ENCODE measurements at regions not wholly inside any gene's neighbourhood (a gene's known extent, or its start where the extent isn't known, plus 50 kb on each side); places are given as distances from the start of the nearest gene placed in this dataset.

GRCh38 chr12:88645816-88646215, 65.5 kb upstream of the KITLG start:
- Mint-ChIP-seq H3K4me1 (peaks cover 9% of the 10 kb centered on the region), H3K9me3 (peaks cover 5% of the 10 kb centered on the region), H3K27me3 (ENCODE audit: low read depth) (no peaks in the 10 kb centered on the region), H3K36me3 (no peaks in the 10 kb centered on the region), H3K27ac (no peak overlapping the region), H3K4me3 (no peak overlapping the region)
- DNase-seq (ENCODE audit: low spot score in 2 of 2, unreplicated experiment in 2 of 2) = no peak
- TF ChIP-seq, protein P1, sequence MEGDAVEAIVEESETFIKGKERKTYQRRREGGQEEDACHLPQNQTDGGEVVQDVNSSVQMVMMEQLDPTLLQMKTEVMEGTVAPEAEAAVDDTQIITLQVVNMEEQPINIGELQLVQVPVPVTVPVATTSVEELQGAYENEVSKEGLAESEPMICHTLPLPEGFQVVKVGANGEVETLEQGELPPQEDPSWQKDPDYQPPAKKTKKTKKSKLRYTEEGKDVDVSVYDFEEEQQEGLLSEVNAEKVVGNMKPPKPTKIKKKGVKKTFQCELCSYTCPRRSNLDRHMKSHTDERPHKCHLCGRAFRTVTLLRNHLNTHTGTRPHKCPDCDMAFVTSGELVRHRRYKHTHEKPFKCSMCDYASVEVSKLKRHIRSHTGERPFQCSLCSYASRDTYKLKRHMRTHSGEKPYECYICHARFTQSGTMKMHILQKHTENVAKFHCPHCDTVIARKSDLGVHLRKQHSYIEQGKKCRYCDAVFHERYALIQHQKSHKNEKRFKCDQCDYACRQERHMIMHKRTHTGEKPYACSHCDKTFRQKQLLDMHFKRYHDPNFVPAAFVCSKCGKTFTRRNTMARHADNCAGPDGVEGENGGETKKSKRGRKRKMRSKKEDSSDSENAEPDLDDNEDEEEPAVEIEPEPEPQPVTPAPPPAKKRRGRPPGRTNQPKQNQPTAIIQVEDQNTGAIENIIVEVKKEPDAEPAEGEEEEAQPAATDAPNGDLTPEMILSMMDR (IDR thresholded peaks at IDR 0.05; ENCODE audit: unreplicated experiment) = no peak

DNA sequence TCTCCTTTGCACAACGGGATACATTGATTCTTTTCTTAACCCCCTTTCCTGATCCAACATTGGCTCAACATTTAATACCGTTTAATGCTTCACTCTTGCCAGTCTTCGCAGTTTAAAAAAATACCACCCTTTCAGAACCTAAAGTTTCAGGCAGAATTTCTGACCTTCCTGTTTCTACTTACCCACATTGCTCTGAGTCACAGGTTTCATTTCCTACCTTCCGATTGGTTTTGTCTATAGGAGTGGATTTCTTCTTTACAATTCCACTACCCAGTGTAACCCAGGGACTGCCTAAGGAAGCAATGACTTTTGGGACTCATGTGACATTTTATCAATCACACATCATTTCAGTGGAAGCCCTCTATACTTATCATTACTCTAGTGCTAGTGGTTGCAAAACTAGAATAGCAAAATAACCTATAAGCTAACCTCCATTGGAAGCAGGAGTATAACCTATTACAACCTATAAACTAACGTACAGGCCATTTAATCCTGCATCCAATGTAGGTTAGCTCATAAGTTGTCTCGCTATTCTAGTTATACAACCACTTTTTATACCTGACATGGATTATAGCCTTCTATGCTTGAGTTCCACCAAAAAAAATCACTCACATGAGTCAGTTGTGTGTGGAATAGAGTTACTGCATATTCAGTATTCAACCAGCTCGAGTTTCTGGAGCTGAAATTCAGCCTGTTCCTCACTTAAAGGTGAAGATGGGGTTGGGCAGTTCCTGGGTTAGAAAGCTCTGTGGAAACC, 64.9 kb upstream of the KITLG start:
- TF ChIP-seq, protein P1 (IDR thresholded peaks at IDR 0.05; ENCODE audit: unreplicated experiment) = no peak
- DNase-seq (ENCODE audit: low spot score in 2 of 2, unreplicated experiment in 2 of 2) = no peak
- Mint-ChIP-seq H3K4me1 (peaks cover 10% of the 10 kb centered on the region), H3K27ac (no peak overlapping the region), H3K9me3 (peaks cover 5% of the 10 kb centered on the region), H3K36me3 (no peaks in the 10 kb centered on the region), H3K27me3 (ENCODE audit: low read depth) (no peaks in the 10 kb centered on the region), H3K4me3 (no peak overlapping the region)

DNA sequence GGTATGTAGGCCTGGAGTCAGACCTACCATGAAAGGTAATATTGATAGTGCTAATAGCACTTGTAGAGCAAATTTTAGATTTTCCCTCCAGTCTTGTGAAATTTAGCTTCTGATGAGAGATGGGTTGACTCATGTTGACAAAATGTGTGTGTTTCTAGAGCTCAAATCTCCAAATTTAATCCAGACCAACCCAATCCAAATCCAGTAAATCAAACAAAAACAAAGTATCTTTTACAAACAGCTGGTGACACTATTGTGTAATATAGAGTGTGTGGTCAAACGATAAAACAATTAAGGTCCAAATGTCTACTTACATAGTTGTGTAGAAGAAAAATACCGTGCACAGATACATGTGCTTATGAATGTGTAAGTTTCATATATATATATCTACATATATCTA, 63.4 kb upstream of the KITLG start:
- Mint-ChIP-seq H3K9me3 (peaks cover 5% of the 10 kb centered on the region), H3K4me3 (no peak overlapping the region), H3K27ac (no peak overlapping the region), H3K36me3 (no peaks in the 10 kb centered on the region), H3K27me3 (ENCODE audit: low read depth) (no peaks in the 10 kb centered on the region), H3K4me1 (peaks cover 21% of the 10 kb centered on the region)
- TF ChIP-seq, protein P1 (IDR thresholded peaks at IDR 0.05; ENCODE audit: unreplicated experiment) = no peak
- DNase-seq (ENCODE audit: low spot score in 2 of 2, unreplicated experiment in 2 of 2) = no peak

DNA sequence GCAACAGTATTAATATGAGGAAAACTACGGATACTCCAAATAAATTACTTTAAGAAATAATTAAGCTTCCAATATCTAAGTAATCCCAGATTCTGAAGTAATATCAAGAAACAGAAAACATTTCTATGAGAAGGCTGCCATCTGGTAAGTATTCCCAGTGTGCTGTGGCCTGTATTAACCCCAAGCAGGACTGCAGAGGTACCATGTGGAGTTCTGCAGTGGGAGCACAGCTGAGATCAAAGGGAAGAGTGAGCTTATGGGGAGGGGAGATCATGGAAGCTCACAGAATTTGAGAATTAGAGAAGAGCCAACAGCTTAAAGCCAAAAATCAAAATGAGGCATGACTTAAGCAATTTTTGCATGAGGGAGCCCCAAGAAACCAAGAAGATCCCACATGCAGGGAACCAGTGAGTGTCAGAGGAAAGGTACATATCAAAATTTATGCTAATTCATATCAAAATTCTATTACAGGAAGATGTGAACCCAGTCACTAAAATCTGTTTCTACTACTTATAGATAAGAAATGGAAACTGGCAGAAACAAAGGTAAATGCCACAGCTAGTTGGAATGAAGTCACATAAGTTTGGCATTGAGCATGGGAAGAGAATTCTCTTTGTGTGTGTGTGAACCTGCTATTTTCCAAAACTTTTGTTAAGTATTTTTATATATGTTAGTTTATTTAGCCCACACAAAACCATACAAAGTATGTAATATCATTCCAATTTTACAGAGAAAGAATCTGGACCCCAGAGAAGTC, 62.6 kb upstream of the KITLG start:
- Mint-ChIP-seq H3K36me3 (no peaks in the 10 kb centered on the region), H3K4me1 (peaks cover 27% of the 10 kb centered on the region), H3K4me3 (no peak overlapping the region), H3K27ac (no peak overlapping the region), H3K9me3 (peaks cover 5% of the 10 kb centered on the region), H3K27me3 (ENCODE audit: low read depth) (no peaks in the 10 kb centered on the region)
- no peak for DNase-seq (ENCODE audit: low spot score in 2 of 2, unreplicated experiment in 2 of 2)
- TF ChIP-seq, protein P1 (IDR thresholded peaks at IDR 0.05; ENCODE audit: unreplicated experiment) = no peak

GRCh38 chr12:88638966-88639760, 58.9 kb upstream of the KITLG start:
- peak overlapping the region; percentile 77 for H3K27ac Mint-ChIP-seq
- no peaks in the 10 kb centered on the region for H3K9me3 Mint-ChIP-seq
- H3K36me3 Mint-ChIP-seq = no peaks in the 10 kb centered on the region
- DNase-seq (ENCODE audit: low spot score in 2 of 2, unreplicated experiment in 2 of 2) = no peak
- peaks cover 2% of the 10 kb centered on the region for H3K27me3 Mint-ChIP-seq (ENCODE audit: low read depth)
- TF ChIP-seq, protein P1 (IDR thresholded peaks at IDR 0.05; ENCODE audit: unreplicated experiment) = no peak
- peak overlapping the region; percentile 15 for H3K4me3 Mint-ChIP-seq
- H3K4me1 Mint-ChIP-seq = peaks cover 27% of the 10 kb centered on the region
